HepG2 (cell line): ENCODE measurements at regions not wholly inside any gene's neighbourhood (a gene's known extent, or its start where the extent isn't known, plus 50 kb on each side); places are given as distances from the start of the nearest gene placed in this dataset.

ENCODE experiments used
- ATAC-seq: fragments of 200-7000 bp; cut with Tn5 transposase; 3 replicates; pipeline ENCODE4 v1.9.1; 2020; ENCODE audit warnings: mild to moderate bottlenecking, moderate library complexity
- BruUV-seq: library from RNA; stranded (reverse); fragments of 400-500 nt; replicated peaks from 2 replicates; lab custom pipeline; 2021; lab: Mats Ljungman, UMichigan
- CTCF ChIA-PET: fragments of 300-600 bp; formaldehyde crosslinking; extraction: SDS; loops from one replicate; lab custom pipeline; 2021; ENCODE audit warnings: low total read pairs, inconsistent platforms, low intra/inter-chr PET ratio; lab: Yijun Ruan, JAX
- POLR2A ChIA-PET: fragments of 350-600 bp; sonication (Branson Sonifier 250); formaldehyde crosslinking; loops from one replicate; lab custom pipeline; 2020; ENCODE audit warnings: antibody characterized with exemption, inconsistent platforms; lab: Yijun Ruan, JAX
- DNase-seq: peaks from one replicate; pipeline ENCODE4 v3.0.0-alpha.2; 2015; ENCODE audit warnings: low spot score
- FAIRE-seq: peaks from 3 replicates; lab custom pipeline; 2011; peaks lifted over from hg19 to GRCh38; lab: Jason Lieb, UNC
- H2AFZ ChIP-seq: one replicate; pipeline ENCODE4 v1.6.1; 2011; ENCODE audit warnings: low read length, inconsistent platforms
- H3K27ac ChIP-seq: fragments of 300-600 bp; 3 replicates; pipeline ENCODE4 v1.8.0; 2011; ENCODE audit warnings: mixed run types, mild to moderate bottlenecking, mixed read lengths, low read length, inconsistent platforms; ENCODE audit not compliant: insufficient read depth; ENCODE audit errors: extremely low read length
- H3K27me3 ChIP-seq, 2 experiments: fragments of 200-600 bp in 1 of 2; 2 replicates in 1 of 2; 3 replicates in 1 of 2; pipeline versions ENCODE4 v1.6.0 to v1.8.0; 2011; ENCODE audit warnings: low read length in 2 of 2, mild to moderate bottlenecking in 2 of 2, moderate library complexity in 2 of 2, inconsistent platforms in 1 of 2; ENCODE audit not compliant: insufficient read depth in 2 of 2, control insufficient read depth in 1 of 2
- H3K36me3 ChIP-seq, 2 experiments: fragments of 200-600 bp in 1 of 2; replicated peaks in 1 of 2; 2 replicates in 1 of 2; 3 replicates in 1 of 2; pipeline versions ENCODE4 v1.5.1 to v1.8.0; 2011; ENCODE audit warnings: low read length in 2 of 2, inconsistent platforms in 1 of 2; ENCODE audit not compliant: insufficient read depth in 2 of 2, control insufficient read depth in 1 of 2
- H3K4me1 ChIP-seq: 2 replicates; pipeline ENCODE4 v1.5.1; 2012; ENCODE audit warnings: low read length, inconsistent platforms; ENCODE audit not compliant: insufficient read depth
- H3K4me2 ChIP-seq: 2 replicates; pipeline ENCODE4 v1.6.0; 2011; ENCODE audit warnings: low read depth, low read length, inconsistent platforms
- H3K4me3 ChIP-seq, 3 experiments: fragments of 200-600 bp in 1 of 3; sonication (generic), shearing (Covaris generic) in 1 of 3; replicated peaks in 1 of 3; 2 replicates each; pipeline ENCODE4 v1.5.1; 2011 to 2016; ENCODE audit warnings: low read length in 3 of 3, inconsistent platforms in 2 of 3, low read depth in 2 of 3, mild to moderate bottlenecking in 2 of 3, control low read depth in 1 of 3, mixed read lengths in 1 of 3; ENCODE audit not compliant: insufficient read depth in 1 of 3
- H3K79me2 ChIP-seq: one replicate; pipeline ENCODE4 v1.6.1; 2011; ENCODE audit warnings: low read length, inconsistent platforms; ENCODE audit not compliant: insufficient read depth
- H3K9ac ChIP-seq: 2 replicates; pipeline ENCODE4 v1.6.0; 2011; ENCODE audit warnings: mild to moderate bottlenecking, low read depth, low read length, inconsistent platforms; ENCODE audit not compliant: insufficient read depth
- H3K9me3 ChIP-seq: 2 replicates; pipeline ENCODE4 v1.5.1; 2012; ENCODE audit warnings: mild to moderate bottlenecking, low read length
- H4K20me1 ChIP-seq: 2 replicates; pipeline ENCODE4 v1.6.0; 2011; ENCODE audit warnings: inconsistent platforms, mild to moderate bottlenecking, low read length, moderate library complexity; ENCODE audit not compliant: insufficient read depth
- GZF1 ChIP-seq: sonication (generic); formaldehyde crosslinking; IDR thresholded peaks from 2 replicates; pipeline ENCODE4 v1.5.1; 2020; ENCODE audit warnings: mild to moderate bottlenecking, missing genetic modification reagents
- HCFC1 ChIP-seq: fragments of 150-350 bp; IDR thresholded peaks from 2 replicates; pipeline ENCODE4 v1.6.1; 2014; ENCODE audit warnings: low read depth, low read length
- HDAC2 ChIP-seq: sonication (generic); formaldehyde crosslinking; IDR thresholded peaks from 2 replicates; pipeline ENCODE4 v1.4.0; 2020; ENCODE audit warnings: missing genetic modification reagents
- IRF2 ChIP-seq: IDR thresholded peaks from 2 replicates; pipeline ENCODE4 v1.6.1; 2018; ENCODE audit warnings: missing genetic modification reagents, missing compliant biosample characterization
- KDM3A ChIP-seq: IDR thresholded peaks from 2 replicates; pipeline ENCODE4 v1.6.1; 2018; ENCODE audit warnings: low read depth, missing compliant biosample characterization
- KLF9 ChIP-seq: IDR thresholded peaks from 2 replicates; pipeline ENCODE4 v1.6.1; 2016; ENCODE audit warnings: low read depth
- NAIF1 ChIP-seq: sonication (generic); formaldehyde crosslinking; IDR thresholded peaks from 2 replicates; pipeline ENCODE4 v1.5.0; 2020; ENCODE audit warnings: mild to moderate bottlenecking, missing genetic modification reagents, borderline replicate concordance
- NCOR1 ChIP-seq: fragments of 200-600 bp; sonication (generic); IDR thresholded peaks from 2 replicates; pipeline ENCODE4 v1.7.0; 2017; ENCODE audit warnings: antibody characterized with exemption, low read length, borderline replicate concordance
- TRIM24 ChIP-seq: sonication (generic); formaldehyde crosslinking; IDR thresholded peaks from 2 replicates; pipeline ENCODE4 v1.8.0; 2022; ENCODE audit warnings: mild to moderate bottlenecking, missing genetic modification reagents
- YEATS4 ChIP-seq: sonication (generic); formaldehyde crosslinking; IDR thresholded peaks from 2 replicates; pipeline ENCODE4 v1.4.0; 2020; ENCODE audit warnings: missing genetic modification reagents, borderline replicate concordance
- ZNF143 ChIP-seq: sonication (generic); formaldehyde crosslinking; IDR thresholded peaks from 2 replicates; pipeline ENCODE4 v1.4.0; 2020; ENCODE audit warnings: missing genetic modification reagents
- ZNF709 ChIP-seq: sonication (generic); formaldehyde crosslinking; IDR thresholded peaks from 2 replicates; pipeline ENCODE4 v1.5.0; 2020; ENCODE audit warnings: mild to moderate bottlenecking, missing genetic modification reagents
- in situ Hi-C: cut with HindIII; loops from 2 replicates; pipeline ENCODE4 v1.10.0; 2017; ENCODE audit warnings: low pct_unique_long_range_greater_than_20kb; ENCODE audit not compliant: extremely low pct_ligation_motif_present
- intact Hi-C: fragments of 100-400 bp; cut with micrococcal nuclease; formaldehyde crosslinking; loops from one replicate; pipeline ENCODE4 v1.10.0; 2022; ENCODE audit not compliant: unreplicated experiment
- TF ChIP-seq, protein P1 (sequence below): sonication (generic); formaldehyde crosslinking; IDR thresholded peaks from 2 replicates; pipeline ENCODE4 v1.4.0; 2020; ENCODE audit warnings: missing genetic modification reagents
- TF ChIP-seq, protein P2 (sequence below): sonication (generic); formaldehyde crosslinking; IDR thresholded peaks from 2 replicates; pipeline ENCODE4 v1.4.0; 2020; ENCODE audit warnings: missing genetic modification reagents, mild to moderate bottlenecking, borderline replicate concordance
- TF ChIP-seq, protein P3 (sequence below): sonication (generic); formaldehyde crosslinking; IDR thresholded peaks from 2 replicates; pipeline ENCODE4 v1.4.0; 2020; ENCODE audit warnings: missing genetic modification reagents
- TF ChIP-seq, protein P4 (sequence below): sonication (generic); formaldehyde crosslinking; IDR thresholded peaks from 2 replicates; pipeline ENCODE4 v1.4.0; 2020; ENCODE audit warnings: low read depth, missing genetic modification reagents
- TF ChIP-seq, protein P5 (sequence below): sonication (generic); formaldehyde crosslinking; IDR thresholded peaks from 2 replicates; pipeline ENCODE4 v1.4.0; 2020; ENCODE audit warnings: mild to moderate bottlenecking, missing genetic modification reagents
- TF ChIP-seq, protein P6 (sequence below): sonication (generic); formaldehyde crosslinking; IDR thresholded peaks from 2 replicates; pipeline ENCODE4 v1.5.0; 2020; ENCODE audit warnings: missing genetic modification reagents

DNA sequence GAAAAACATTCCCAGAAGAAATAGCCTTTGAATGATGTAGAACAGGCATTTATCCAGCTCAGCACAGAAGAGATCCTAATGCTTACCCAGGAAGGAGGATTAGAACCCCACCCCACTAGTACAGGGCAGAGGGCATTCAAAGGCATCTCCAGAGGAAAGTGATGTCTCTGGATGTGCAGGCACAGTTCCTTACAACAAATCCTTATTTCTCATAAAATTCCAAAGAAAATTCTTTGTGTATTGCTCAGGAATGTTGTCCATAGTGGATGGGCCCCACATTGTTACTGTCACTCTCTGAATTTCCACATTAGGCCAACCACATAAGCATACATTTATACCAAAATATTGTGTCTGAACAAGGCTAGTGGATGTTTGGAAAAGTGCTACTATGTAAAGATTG is 243.0 kb downstream of the ADRA2A start:
- H3K9me3 ChIP-seq, result no peaks in the 10 kb centered on the region
- no TSS peak for BruUV-seq
- in situ Hi-C loops, result no loop called here
- H3K27me3 ChIP-seq, result no peaks in the 10 kb centered on the region
- H3K27ac ChIP-seq, result no peak overlapping the region
- H3K4me2 ChIP-seq, result no peak overlapping the region
- no peaks in the 10 kb centered on the region for H3K79me2 ChIP-seq
- no peak overlapping the region for H3K9ac ChIP-seq
- ChIA-PET CTCF (no interaction called here), POLR2A (no interaction called here)
- no peak for FAIRE-seq
- H3K4me1 ChIP-seq, result no peaks in the 10 kb centered on the region
- no peak for DNase-seq
- no peak for ATAC-seq
- H3K4me3 ChIP-seq, result no peak overlapping the region
- no peaks in the 10 kb centered on the region for H4K20me1 ChIP-seq
- H3K36me3 ChIP-seq, result no peaks in the 10 kb centered on the region
- intact Hi-C loops, result no loop called here
- H2AFZ ChIP-seq, result no peak overlapping the region
- TF ChIP-seq ZNF709 (CRISPR knock-in tag), result no peak
- TF ChIP-seq KDM3A (CRISPR knock-in tag), result no peak
- no peak for TF ChIP-seq NAIF1 (CRISPR knock-in tag)
- TF ChIP-seq GZF1, result no peak
- TF ChIP-seq, protein P1, sequence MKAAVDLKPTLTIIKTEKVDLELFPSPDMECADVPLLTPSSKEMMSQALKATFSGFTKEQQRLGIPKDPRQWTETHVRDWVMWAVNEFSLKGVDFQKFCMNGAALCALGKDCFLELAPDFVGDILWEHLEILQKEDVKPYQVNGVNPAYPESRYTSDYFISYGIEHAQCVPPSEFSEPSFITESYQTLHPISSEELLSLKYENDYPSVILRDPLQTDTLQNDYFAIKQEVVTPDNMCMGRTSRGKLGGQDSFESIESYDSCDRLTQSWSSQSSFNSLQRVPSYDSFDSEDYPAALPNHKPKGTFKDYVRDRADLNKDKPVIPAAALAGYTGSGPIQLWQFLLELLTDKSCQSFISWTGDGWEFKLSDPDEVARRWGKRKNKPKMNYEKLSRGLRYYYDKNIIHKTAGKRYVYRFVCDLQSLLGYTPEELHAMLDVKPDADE (CRISPR knock-in tag), result no peak
- TF ChIP-seq, protein P2, sequence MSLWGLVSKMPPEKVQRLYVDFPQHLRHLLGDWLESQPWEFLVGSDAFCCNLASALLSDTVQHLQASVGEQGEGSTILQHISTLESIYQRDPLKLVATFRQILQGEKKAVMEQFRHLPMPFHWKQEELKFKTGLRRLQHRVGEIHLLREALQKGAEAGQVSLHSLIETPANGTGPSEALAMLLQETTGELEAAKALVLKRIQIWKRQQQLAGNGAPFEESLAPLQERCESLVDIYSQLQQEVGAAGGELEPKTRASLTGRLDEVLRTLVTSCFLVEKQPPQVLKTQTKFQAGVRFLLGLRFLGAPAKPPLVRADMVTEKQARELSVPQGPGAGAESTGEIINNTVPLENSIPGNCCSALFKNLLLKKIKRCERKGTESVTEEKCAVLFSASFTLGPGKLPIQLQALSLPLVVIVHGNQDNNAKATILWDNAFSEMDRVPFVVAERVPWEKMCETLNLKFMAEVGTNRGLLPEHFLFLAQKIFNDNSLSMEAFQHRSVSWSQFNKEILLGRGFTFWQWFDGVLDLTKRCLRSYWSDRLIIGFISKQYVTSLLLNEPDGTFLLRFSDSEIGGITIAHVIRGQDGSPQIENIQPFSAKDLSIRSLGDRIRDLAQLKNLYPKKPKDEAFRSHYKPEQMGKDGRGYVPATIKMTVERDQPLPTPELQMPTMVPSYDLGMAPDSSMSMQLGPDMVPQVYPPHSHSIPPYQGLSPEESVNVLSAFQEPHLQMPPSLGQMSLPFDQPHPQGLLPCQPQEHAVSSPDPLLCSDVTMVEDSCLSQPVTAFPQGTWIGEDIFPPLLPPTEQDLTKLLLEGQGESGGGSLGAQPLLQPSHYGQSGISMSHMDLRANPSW (CRISPR knock-in tag), result no peak
- TF ChIP-seq, protein P3, sequence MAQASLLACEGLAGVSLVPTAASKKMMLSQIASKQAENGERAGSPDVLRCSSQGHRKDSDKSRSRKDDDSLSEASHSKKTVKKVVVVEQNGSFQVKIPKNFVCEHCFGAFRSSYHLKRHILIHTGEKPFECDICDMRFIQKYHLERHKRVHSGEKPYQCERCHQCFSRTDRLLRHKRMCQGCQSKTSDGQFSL (CRISPR knock-in tag), result no peak
- no peak for TF ChIP-seq ZNF143 (CRISPR knock-in tag)
- no peak for TF ChIP-seq TRIM24
- TF ChIP-seq, protein P4, sequence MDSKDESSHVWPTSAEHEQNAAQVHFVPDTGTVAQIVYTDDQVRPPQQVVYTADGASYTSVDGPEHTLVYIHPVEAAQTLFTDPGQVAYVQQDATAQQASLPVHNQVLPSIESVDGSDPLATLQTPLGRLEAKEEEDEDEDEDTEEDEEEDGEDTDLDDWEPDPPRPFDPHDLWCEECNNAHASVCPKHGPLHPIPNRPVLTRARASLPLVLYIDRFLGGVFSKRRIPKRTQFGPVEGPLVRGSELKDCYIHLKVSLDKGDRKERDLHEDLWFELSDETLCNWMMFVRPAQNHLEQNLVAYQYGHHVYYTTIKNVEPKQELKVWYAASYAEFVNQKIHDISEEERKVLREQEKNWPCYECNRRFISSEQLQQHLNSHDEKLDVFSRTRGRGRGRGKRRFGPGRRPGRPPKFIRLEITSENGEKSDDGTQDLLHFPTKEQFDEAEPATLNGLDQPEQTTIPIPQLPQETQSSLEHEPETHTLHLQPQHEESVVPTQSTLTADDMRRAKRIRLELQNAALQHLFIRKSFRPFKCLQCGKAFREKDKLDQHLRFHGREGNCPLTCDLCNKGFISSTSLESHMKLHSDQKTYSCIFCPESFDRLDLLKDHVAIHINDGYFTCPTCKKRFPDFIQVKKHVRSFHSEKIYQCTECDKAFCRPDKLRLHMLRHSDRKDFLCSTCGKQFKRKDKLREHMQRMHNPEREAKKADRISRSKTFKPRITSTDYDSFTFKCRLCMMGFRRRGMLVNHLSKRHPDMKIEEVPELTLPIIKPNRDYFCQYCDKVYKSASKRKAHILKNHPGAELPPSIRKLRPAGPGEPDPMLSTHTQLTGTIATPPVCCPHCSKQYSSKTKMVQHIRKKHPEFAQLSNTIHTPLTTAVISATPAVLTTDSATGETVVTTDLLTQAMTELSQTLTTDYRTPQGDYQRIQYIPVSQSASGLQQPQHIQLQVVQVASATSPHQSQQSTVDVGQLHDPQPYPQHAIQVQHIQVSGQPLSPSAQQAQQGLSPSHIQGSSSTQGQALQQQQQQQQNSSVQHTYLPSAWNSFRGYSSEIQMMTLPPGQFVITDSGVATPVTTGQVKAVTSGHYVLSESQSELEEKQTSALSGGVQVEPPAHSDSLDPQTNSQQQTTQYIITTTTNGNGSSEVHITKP (CRISPR knock-in tag), result no peak
- TF ChIP-seq KLF9 (CRISPR knock-in tag), result no peak
- TF ChIP-seq, protein P5, sequence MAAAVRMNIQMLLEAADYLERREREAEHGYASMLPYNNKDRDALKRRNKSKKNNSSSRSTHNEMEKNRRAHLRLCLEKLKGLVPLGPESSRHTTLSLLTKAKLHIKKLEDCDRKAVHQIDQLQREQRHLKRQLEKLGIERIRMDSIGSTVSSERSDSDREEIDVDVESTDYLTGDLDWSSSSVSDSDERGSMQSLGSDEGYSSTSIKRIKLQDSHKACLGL (CRISPR knock-in tag), result no peak
- no peak for TF ChIP-seq IRF2 (CRISPR knock-in tag)
- TF ChIP-seq NCOR1, result no peak
- no peak for TF ChIP-seq HCFC1
- no peak for TF ChIP-seq YEATS4 (CRISPR knock-in tag)
- TF ChIP-seq HDAC2 (CRISPR knock-in tag), result no peak
- TF ChIP-seq, protein P6, sequence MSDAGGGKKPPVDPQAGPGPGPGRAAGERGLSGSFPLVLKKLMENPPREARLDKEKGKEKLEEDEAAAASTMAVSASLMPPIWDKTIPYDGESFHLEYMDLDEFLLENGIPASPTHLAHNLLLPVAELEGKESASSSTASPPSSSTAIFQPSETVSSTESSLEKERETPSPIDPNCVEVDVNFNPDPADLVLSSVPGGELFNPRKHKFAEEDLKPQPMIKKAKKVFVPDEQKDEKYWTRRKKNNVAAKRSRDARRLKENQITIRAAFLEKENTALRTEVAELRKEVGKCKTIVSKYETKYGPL (CRISPR knock-in tag), result no peak
